Left lung (tissue), 4 donors: ENCODE measurements at regions not wholly inside any gene's neighbourhood (a gene's known extent, or its start where the extent isn't known, plus 50 kb on each side); places are given as distances from the start of the nearest gene placed in this dataset.

Experiments used
- ATAC-seq: fragments of 200-7000 bp; cut with Tn5 transposase; one replicate; pipeline ENCODE4 v1.9.1; 2020; ENCODE audit warnings: moderate library complexity
- DNase-seq, 4 donors: peaks; one replicate each; pipeline ENCODE4 v3.0.0-alpha.2; 2013 to 2020
- H3K27ac ChIP-seq, 2 donors: fragments of 200-600 bp; sonication (generic) in 1 of 2; one replicate each; pipeline versions ENCODE4 v1.5.0 to v1.8.0; 2020 to 2021
- H3K27me3 ChIP-seq, 2 donors: fragments of 200-600 bp; sonication (generic) in 1 of 2; one replicate each; pipeline versions ENCODE4 v1.5.0 to v1.8.0; 2020 to 2021
- H3K36me3 ChIP-seq, 2 donors: fragments of 200-600 bp; sonication (generic) in 1 of 2; one replicate each; pipeline versions ENCODE4 v1.5.0 to v1.8.0; 2020 to 2021
- H3K4me1 ChIP-seq, 2 donors: fragments of 200-600 bp; one replicate each; pipeline ENCODE4 v1.8.0; 2021
- H3K4me3 ChIP-seq, 2 donors: fragments of 200-600 bp; sonication (generic) in 1 of 2; one replicate each; pipeline versions ENCODE4 v1.5.0 to v1.8.0; 2020 to 2021; ENCODE audit warnings: mild to moderate bottlenecking in 1 of 2
- H3K9me3 ChIP-seq, 2 donors: fragments of 200-600 bp; sonication (generic) in 1 of 2; one replicate each; pipeline versions ENCODE4 v1.5.0 to v1.8.0; 2020 to 2021
- intact Hi-C, 2 donors: fragments of 100-400 bp; cut with DNase I; formaldehyde crosslinking; loops; one replicate each; pipeline versions ENCODE4 v1.11.2 to v1.14.2; 2022
- TF ChIP-seq, protein P1 (sequence below), 2 donors: fragments of 200-600 bp; sonication (generic) in 1 of 2; IDR thresholded peaks; one replicate each; pipeline versions ENCODE4 v1.5.0 to v1.8.0; 2021; ENCODE audit warnings: antibody characterized with exemption in 2 of 2
- donor health status: DM: no; HTN: yes; CAD: no.
- donor health status: DM: no; HTN: no; CAD: no.

DNA sequence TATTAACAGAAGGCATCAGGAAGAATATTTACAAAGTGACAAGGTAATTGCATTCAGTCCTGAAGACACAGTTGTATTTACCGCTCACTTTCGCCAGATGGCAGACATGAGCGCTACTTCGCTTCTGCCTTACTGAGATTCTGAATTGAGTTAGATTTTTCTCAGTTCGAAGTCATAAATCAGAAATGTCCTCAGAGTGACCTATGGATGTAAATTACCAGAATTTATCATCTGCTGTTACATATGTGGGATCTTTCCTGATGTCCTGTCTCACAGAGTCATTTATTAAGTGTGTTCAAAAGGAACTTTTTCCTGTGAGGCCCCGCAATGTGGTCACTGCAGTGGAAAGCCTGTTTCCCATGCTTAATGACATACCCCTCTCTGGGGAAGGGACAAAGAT, 97.3 kb upstream of the DCLK2 start:
- Histone ChIP-seq H3K4me1 (no peaks in the 10 kb centered on the region), H3K36me3 (no peaks in the 10 kb centered on the region), H3K27ac (no peak overlapping the region), H3K27me3 (no peaks in the 10 kb centered on the region), H3K9me3 (no peaks in the 10 kb centered on the region), H3K4me3 (no peak overlapping the region)
- DNase-seq (peak in 2 of 4 donors; percentile 28 to 68), ATAC-seq (peak; percentile 88)
- intact Hi-C loops: no loop called here
- TF ChIP-seq, protein P1, sequence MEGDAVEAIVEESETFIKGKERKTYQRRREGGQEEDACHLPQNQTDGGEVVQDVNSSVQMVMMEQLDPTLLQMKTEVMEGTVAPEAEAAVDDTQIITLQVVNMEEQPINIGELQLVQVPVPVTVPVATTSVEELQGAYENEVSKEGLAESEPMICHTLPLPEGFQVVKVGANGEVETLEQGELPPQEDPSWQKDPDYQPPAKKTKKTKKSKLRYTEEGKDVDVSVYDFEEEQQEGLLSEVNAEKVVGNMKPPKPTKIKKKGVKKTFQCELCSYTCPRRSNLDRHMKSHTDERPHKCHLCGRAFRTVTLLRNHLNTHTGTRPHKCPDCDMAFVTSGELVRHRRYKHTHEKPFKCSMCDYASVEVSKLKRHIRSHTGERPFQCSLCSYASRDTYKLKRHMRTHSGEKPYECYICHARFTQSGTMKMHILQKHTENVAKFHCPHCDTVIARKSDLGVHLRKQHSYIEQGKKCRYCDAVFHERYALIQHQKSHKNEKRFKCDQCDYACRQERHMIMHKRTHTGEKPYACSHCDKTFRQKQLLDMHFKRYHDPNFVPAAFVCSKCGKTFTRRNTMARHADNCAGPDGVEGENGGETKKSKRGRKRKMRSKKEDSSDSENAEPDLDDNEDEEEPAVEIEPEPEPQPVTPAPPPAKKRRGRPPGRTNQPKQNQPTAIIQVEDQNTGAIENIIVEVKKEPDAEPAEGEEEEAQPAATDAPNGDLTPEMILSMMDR (IDR thresholded peaks at IDR 0.05): peak; percentile 61 to 74

GRCh38 chr4:149983401-149983800, 94.8 kb upstream of the DCLK2 start:
- H3K9me3 ChIP-seq: no peaks in the 10 kb centered on the region
- no peaks in the 10 kb centered on the region for H3K27me3 ChIP-seq
- ATAC-seq (no peak), DNase-seq (no peak)
- H3K4me3 ChIP-seq: no peak overlapping the region
- H3K4me1 ChIP-seq: no peaks in the 10 kb centered on the region
- intact Hi-C loops: no loop called here
- no peak overlapping the region for H3K27ac ChIP-seq
- TF ChIP-seq, protein P1 (IDR thresholded peaks at IDR 0.05): no peak
- H3K36me3 ChIP-seq: no peaks in the 10 kb centered on the region

- intact Hi-C loops: no loop called here
Observed at GRCh38 chr4:149983931-149984330, 94.3 kb upstream of the DCLK2 start.

GRCh38 chr4:149985981-149986380, 92.3 kb upstream of the DCLK2 start:
- DNase-seq (no peak), ATAC-seq (no peak)
- Histone ChIP-seq H3K4me3 (no peak overlapping the region), H3K27ac (no peak overlapping the region), H3K4me1 (no peaks in the 10 kb centered on the region), H3K27me3 (no peaks in the 10 kb centered on the region), H3K36me3 (no peaks in the 10 kb centered on the region), H3K9me3 (no peaks in the 10 kb centered on the region)
- TF ChIP-seq, protein P1 (IDR thresholded peaks at IDR 0.05): no peak
- intact Hi-C loops: no loop called here

More at GRCh38 chr4:149983931-149984330, 94.3 kb upstream of the DCLK2 start:
- Histone ChIP-seq H3K4me3 (no peak overlapping the region), H3K27me3 (no peaks in the 10 kb centered on the region), H3K9me3 (no peaks in the 10 kb centered on the region), H3K4me1 (no peaks in the 10 kb centered on the region), H3K27ac (no peak overlapping the region), H3K36me3 (no peaks in the 10 kb centered on the region)
- ATAC-seq (no peak), DNase-seq (no peak)
- TF ChIP-seq, protein P1 (IDR thresholded peaks at IDR 0.05): no peak

GRCh38 chr4:149986917-149987316, 91.3 kb upstream of the DCLK2 start:
- Histone ChIP-seq H3K4me3 (no peak overlapping the region), H3K27me3 (no peaks in the 10 kb centered on the region), H3K4me1 (no peaks in the 10 kb centered on the region), H3K36me3 (no peaks in the 10 kb centered on the region), H3K9me3 (no peaks in the 10 kb centered on the region), H3K27ac (no peak overlapping the region)
- ATAC-seq (no peak), DNase-seq (no peak)
- TF ChIP-seq, protein P1 (IDR thresholded peaks at IDR 0.05): no peak
- intact Hi-C loops: no loop called here
